GM21529 (cell line): ENCODE measurements at regions not wholly inside any gene's neighbourhood (a gene's known extent, or its start where the extent isn't known, plus 50 kb on each side); places are given as distances from the start of the nearest gene placed in this dataset.
"Not testable (repeated sequence)": the region's sequence is repeated elsewhere in the genome, so short reads cannot be mapped to it uniquely, and the experiment has no call there.

Experiments
- ATAC-seq: cut with Tn5 transposase; IDR thresholded peaks from one replicate; pipeline ENCODE4 v1.9.1; 2021; ENCODE audit not compliant: unreplicated experiment

DNA sequence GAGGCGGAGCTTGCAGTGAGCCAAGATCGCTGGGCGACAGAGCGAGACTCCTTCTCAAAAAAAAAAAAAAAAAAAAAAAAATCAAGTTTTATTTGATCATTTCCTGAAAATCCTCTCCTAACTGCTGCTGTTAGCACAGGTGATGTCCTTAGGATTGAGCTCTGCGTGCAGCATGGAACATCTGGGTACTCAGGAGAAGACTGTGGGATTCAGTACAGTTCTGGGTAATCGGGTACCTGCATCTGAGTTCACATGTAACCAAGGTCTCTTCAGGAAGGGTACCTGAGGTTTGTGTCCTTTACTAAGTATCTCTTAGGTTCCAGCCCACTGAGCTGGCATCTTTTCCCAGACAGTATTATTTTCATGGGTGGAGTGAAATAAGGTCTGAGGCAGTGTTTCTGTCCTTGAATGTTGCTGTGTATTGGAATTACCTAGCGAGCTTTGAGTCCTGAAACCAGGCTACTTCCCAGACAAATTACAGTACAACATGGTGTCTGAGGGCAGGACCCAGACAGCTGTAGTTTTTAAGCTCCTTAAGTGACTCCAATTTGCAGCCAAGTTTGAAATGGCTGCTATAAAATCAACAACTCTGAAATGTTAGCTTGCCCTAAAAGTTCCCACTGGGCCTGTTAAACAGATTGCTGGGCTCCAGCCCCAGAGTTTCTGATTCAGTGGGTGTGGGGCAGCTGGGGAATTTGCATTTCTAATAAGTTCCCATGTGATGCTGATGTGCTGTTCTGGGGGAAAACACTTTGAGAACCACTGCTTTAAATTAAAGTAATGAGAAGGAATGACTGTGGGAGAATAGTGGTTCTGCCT is 120.5 kb downstream of the PMAIP1 start:
- no peak for ATAC-seq

DNA sequence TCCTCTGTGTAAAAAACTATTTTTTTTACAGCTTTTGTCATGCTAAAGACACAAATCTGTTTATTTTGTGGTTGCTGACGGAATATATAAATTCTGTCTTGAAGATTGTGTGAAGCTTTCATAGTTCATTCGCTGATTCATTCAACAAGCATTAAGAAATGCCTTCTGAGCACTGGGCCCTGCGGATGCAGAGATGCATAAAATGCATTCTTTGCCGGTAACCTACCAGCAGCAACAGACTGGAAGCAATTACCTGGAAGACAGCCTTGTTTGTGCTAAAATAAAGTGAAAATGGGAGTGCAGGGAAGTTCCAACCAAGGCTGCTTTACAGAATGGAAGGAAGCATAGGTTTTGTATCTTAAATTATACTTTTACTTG is 119.7 kb downstream of the PMAIP1 start:
- no peak for ATAC-seq

DNA sequence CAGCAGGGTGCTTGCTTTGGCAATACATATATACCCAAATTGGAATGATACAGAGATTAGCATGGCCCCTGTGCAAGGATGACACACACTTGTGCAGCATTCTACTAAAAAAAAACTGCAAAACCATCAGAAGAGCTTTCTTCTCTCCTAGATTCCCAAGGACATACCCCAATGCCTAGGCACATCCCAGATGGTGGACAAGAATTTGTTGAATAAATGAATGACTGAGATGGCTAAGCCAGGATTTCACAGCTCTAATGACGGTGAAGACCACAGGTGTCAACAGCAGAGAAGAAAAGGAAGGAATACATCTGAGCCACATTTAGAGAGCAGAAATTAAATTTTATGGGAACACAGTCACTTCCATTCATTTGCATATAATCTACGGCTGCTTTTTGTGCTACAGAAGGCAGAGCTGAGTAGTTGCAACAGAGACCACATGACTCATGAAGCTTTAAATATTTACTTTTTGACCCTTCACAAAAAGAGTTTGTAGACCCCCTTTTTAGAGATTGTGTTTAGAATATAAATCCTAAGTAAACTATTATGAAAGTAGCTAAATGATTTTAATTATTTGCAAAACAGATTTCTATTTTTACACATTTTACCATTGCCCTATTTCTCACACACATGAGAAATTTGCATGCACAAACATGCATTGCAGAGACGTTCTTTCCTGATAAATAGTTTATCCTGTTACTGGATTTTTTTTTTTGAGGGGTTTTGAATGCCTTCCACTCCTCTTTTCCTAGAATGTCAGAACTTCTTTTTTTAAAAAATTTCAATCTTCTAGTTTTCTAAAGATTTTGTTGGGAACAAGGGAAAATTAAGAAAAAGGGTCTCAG is 119.0 kb downstream of the PMAIP1 start:
- no peak for ATAC-seq

DNA sequence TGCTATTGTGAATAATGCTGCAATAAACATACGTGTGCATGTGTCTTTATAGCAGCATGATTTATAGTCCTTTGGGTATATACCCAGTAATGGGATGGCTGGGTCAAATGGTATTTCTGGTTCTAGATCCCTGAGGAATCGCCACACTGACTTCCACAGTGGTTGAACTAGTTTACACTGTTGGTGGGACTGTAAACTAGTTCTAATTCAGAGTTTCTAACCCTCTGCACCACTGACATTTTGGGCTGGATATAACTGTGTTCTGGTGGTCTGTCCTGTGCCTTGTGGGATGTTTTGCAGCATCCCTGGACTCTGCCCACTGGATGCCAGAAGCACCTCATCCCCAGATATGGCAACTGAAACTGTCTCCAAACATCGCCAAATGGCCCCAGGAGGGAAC is 118.3 kb downstream of the PMAIP1 start:
- not testable (repeated sequence) for ATAC-seq

DNA sequence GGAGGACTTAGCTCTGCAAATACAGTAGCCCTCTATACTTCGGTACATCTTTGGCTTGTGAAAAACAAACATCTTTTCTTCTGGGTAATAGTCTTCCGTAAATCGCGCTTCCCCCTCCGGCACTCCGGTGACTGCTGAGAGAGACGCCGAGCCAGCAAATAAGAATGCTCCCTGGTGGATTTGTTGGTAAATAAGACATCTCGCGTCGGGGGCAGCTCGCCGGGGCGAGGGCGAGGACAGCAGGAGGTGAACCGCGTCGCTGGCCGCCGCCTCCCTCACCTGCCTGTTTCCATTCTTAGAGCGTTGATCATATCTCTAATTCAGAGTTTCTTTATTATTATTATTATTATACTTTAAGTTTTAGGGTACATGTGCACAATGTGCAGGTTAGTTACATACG is 117.6 kb downstream of the PMAIP1 start:
- ATAC-seq = no peak

DNA sequence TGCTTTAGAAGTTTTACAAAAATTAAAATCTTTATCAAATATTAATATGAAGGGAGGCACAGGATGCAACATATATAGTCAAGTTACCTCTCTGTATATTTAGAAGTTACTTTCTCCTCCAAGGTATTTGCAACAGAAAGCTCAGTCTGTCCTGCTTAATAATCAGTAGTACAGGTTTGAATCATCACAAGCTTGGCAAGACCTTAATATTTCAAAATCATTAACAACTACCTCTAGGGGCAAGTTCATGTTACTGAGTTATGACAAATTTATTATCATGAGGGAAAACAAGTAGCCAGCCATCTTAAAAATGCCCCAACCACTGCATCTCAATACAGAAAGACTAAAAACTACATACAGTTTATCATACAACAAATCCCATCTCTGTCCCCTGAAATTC is 116.0 kb downstream of the PMAIP1 start:
- ATAC-seq = not testable (repeated sequence)

DNA sequence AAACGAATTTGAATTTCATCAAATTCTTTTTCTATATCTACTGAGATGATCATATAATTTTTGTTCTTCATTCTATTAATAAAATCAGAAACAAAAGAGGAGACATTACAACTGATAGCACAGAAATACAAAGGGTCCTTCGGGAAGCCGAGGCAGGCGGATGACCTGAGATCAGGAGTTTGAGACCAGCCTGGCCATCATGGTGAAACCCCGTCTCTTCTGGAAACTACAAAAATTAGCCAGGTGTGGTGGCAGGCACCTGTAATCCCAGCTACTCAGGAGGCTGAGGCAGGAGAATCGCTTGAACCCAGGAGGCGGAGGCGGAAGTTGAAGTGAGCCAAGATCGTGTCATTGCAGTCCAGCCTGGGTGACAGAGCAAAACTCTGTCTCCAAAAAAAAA is 113.4 kb downstream of the PMAIP1 start:
- ATAC-seq = not testable (repeated sequence)

DNA sequence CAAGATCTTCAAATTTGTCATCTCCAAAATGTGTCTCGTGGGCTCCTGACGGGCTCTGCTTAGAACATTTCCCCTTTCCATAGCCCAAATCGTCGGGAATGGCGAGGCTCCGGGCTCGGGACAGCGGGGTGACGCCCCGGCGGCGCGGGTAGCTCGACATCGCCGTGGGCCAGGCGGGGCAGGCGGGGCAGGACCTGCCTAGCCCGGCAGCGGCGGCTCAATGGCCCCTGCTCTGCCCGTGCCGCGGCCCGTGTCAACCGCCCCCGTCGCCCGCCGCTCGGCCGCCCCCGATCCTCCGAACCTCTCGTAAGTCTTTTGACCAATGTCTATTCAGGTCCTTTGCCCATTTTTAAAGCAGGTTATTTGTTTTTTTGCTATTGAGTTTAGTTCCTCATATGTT is 111.2 kb downstream of the PMAIP1 start:
- no peak for ATAC-seq

DNA sequence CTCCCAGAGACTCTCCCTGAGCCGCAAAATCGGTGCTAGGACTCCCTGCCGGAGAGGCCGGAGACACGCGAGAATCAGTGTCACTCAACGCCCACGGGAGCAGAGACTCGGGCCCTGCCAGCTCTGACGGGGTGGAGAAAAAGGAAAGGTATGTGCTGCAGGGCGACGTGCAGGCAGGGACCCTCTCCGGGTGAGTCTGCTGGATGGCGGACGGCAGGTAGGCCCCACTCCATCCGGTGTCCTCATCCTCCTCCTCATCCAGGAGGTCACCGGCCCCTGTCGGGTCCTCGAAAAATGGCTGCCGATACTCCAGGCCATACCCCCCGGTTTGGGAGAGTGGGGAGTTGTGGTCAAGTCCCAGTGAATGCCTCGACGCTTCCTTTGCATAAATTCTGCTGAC is 110.7 kb downstream of the PMAIP1 start:
- ATAC-seq = no peak

DNA sequence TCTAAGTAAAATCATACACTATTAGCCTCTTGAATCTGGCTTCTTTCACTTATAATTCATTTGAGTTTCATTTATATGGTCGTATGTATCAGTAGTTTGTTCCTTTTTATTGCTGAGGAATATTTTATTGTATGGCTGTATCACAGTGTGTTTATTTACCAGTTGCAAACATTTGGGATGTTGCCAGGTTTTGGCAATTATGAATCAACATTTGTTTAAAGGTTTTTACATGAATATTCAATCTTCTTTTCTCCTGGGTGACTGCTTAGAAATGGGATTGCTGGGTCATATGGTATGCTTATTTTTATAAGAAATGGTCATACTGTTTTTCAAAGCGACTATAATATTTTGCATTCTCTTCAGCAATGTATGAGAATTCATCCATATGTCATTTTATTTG is 107.9 kb downstream of the PMAIP1 start:
- ATAC-seq = no peak

DNA sequence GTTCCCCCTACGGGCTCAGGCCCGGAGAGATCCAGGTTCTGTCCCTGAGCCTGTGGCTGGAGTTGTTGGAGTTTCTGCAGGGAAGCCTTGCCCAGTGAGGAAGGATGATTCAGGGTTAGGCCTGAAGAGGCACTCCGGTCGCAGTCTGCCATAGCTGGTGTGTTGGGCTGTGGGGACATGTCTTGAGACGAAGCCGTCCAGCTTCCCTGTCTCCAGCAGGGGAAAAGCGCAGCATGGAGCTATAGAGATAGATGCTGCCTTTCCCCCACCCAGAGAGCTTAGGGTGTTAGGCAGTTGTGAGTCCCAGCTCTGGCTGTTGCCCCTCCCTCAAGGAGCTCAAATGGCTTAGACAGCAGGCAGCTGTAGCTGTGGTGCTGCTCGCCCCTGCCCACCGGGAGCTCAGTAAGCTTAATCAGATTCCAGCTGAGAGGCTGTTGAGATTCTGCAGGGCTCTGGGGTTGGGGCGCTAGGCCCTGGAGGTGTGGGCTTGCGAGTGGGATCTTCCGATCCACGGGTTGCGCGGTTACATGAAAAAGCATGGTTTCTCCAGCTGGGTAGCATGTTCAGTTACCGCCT is 103.9 kb downstream of the PMAIP1 start:
- no peak for ATAC-seq

DNA sequence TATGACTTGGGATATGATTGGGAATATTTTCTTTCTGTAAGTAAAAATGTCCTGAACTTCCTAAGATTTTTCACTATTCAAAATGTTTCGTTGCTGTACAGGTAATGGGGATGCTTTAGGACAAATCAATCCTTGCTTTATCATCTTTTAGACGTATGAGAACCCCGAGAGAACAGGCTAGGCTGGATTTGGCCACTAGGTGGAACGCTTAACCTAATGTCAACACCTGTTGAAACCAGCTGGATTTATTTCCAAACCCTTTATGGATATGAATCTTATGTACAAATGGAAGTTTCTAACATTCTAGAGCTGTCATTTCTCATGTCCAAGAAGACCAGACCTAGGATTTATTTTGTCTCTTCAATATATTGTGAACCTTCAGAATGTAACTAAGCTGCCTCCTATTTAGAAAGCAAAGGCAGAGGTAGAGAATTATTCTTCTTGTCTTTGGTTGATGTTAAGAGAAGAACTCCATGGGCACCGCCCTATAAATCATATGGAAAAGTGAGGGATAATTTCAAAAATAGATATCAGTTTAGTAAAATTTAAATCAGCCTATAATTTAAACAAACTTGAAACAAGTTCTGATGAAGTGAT is 96.7 kb downstream of the PMAIP1 start:
- peak; percentile 65 for ATAC-seq

DNA sequence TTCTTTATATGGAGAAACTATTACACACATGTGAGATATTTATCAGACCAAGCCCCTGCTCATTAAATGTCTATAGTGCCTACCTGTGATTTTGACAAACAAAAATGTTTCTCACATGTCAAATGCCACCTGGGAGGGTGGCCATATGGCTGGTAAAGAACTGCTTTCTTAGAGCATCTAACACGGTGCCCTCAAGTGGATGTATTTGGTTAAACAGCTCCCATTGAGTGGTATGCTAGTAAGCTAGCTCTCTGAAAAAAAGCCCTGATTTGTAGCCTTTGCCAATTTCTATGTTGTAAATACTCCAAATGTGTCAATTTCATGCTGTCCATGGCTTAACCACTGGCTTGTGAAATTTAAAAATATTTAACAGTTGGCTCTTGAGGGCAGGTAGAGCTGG is 94.6 kb downstream of the PMAIP1 start:
- ATAC-seq = peak; percentile 78

DNA sequence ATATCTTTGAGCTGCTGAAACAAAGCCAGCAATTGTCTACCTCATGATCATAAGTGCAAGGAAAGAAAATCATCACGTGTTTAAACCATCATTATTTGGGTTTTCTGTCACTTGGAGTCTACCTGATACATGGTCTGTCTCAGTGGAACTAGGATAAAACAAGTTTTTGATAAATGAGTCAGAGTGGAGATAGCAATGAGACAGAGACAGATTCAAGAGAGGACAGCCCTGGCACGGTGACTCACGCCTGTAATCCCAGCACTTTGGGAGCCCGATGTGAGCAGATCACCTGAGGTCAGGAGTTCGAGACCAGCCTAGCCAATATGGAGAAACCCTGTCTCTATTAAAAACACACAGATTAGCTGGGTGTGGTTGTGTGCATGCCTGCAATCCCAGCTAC is 93.8 kb downstream of the PMAIP1 start:
- ATAC-seq = no peak

DNA sequence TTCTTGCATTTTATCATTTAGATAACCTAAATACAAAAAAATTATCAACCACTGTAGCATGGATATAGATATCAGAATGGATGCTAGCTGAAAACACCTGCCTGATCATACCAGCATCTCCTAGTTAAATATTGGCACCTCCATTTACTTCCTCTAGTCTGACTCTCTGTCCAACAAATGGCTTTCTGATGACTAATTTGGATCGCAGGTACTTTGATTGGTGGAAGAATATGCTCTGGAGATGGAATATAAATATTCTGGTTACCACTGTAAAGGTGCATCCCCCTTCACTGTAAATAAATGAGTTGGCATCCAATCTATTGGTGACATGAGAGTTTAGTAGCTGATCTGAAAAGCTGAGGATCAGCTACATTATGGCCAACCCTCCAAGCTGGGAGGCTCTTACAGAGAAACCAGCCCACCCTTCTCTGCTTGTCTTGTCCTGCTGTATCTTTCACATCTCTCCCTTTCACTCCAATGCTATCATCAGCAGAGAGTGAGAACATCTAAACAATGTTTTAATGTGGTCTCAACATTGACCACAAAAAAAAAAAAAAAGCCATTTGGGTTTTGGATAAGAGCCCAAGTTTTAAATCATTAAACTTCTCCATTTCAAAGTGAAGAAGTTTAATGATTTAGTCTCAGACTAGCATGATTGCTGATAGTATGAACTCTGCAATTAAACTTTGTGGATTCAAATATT is 90.5 kb downstream of the PMAIP1 start:
- ATAC-seq = no peak

DNA sequence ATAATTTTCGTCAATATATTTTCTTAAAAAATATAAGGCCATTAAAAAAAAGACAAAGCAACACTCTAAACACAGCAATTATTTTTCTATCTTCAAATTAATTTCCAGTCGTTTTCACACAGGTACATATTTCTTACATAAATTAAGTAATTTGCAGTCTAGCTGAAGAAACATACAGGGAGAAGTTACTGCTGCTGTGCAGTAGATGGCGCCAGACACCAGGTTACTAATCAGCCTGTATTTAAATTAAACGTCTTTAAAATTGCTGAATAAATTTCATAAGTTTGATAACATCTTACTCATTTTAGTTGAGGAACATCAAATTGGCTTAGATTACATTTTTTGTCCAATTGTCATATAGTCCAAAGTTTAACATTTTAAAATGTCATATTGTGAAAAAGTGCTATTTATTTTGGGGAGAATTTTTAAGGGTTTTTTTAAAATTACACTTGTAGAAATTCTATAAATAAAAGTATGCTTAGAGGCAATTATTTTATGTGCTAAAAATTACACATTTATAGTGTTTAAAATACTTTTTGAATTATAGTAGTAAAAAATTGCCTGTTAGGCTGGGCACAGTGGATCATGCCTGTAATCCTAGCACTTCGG is 88.4 kb downstream of the PMAIP1 start:
- no peak for ATAC-seq

DNA sequence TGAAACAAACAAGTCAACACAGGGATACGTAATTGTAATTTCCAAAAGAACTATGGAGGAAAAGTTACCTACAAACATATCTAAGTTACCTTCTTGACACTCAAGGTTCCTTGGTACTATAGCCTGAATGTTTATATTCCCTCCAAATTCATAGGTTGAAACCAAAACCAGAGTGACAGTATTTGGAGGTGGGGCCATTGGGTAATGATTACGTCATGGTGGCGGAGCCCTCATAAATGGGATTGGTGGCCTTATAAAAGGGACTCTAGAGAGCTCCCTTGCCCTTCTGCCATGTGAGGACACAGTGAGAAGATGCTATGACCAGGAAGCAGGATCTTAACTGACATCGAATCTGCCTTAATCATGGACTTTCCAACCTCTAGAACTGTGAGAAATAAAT is 87.3 kb downstream of the PMAIP1 start:
- no peak for ATAC-seq

DNA sequence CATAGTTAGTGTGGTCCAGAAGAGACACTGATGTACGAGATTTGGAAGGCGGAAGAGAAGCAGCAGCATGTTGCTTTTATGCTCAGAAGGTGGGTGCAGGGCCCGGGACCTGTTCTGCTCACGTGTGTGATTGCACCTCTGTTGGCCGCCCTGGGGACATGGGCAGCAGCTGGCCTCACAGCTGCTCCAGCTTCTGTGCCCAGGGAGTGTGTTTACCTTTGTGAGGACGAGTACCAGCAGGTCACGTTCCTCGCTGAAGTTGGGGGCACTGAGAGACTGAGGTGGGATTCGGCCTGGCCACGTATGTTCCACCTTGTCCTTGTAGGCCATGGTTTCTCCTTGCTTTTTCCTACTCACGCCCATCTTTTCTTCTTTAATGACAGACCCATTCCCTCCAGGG is 86.3 kb downstream of the PMAIP1 start:
- ATAC-seq = no peak

DNA sequence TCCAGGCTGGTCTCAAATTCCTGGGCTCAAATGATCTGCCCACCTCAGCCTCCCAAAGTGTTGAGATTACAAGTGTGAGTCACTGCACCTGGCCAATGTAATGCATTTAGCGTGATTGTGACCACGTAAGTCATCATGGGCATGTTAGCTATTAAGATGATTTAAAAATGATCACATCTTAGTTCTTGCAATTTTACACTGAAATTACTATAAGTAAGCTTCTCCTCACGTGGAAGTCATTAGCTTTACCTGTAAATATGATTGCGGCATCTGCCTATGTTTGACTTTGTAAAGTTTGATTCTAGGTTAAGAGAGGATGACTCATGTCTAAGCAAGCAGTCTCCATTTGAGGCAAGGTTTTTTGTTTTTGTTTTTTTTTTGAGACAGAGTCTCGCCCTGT is 85.5 kb downstream of the PMAIP1 start:
- no peak for ATAC-seq

DNA sequence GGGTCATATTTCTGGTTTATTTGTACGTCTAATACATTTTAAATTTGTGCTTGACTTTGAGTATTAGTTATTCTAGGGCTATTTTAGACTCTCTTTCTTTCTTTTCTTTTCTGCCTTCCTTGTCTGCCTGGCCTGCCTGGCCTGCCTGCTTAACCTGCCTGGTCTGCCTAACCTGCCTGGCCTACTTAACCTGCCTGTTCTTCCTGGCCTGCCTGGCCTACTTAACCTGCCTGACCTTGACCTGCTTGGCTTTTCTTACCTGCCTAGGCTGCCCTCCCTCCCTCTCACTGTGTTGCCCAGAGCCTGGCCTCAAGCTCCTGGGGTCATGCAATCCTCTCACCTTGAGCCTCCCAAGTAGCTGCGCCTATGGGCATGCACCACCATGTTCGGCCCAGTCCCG is 83.7 kb downstream of the PMAIP1 start:
- no peak for ATAC-seq
